H9 (cell line): ENCODE measurements at regions not wholly inside any gene's neighbourhood (a gene's known extent, or its start where the extent isn't known, plus 50 kb on each side); places are given as distances from the start of the nearest gene placed in this dataset.

Experiments used
- DNase-seq: peaks from one replicate; pipeline ENCODE4 v3.0.0-alpha.2; 2017
- H2AFZ ChIP-seq: one replicate; pipeline ENCODE4 v1.6.1; 2013; ENCODE audit warnings: mild to moderate bottlenecking, low read length, control low read depth, moderate library complexity
- H2AK5ac ChIP-seq: 2 replicates; pipeline ENCODE4 v1.6.1; 2013; ENCODE audit warnings: low read length, control low read depth, mixed read lengths; ENCODE audit not compliant: insufficient read length
- H2BK120ac ChIP-seq: one replicate; pipeline ENCODE4 v1.6.1; 2013; ENCODE audit warnings: low read depth, mild to moderate bottlenecking, low read length, control low read depth, inconsistent platforms; ENCODE audit not compliant: poor library complexity, severe bottlenecking
- H2BK12ac ChIP-seq: 2 replicates; pipeline ENCODE4 v1.6.1; 2013; ENCODE audit warnings: low read length, control low read depth, mixed read lengths, low read depth; ENCODE audit not compliant: insufficient read length
- H2BK15ac ChIP-seq: 2 replicates; pipeline ENCODE4 v1.6.1; 2013; ENCODE audit warnings: low read depth, low read length, control low read depth
- H2BK20ac ChIP-seq: one replicate; pipeline ENCODE4 v1.6.1; 2013; ENCODE audit warnings: low read depth, mild to moderate bottlenecking, low read length, control low read depth, inconsistent platforms; ENCODE audit not compliant: poor library complexity, severe bottlenecking
- H2BK5ac ChIP-seq: 2 replicates; pipeline ENCODE4 v1.6.1; 2013; ENCODE audit warnings: low read length, control low read depth, mixed read lengths; ENCODE audit not compliant: insufficient read length
- H3K14ac ChIP-seq: 2 replicates; pipeline ENCODE4 v1.6.1; 2013; ENCODE audit warnings: low read length, control low read depth; ENCODE audit not compliant: insufficient read depth
- H3K18ac ChIP-seq: 2 replicates; pipeline ENCODE4 v1.6.1; 2013; ENCODE audit warnings: low read depth, mild to moderate bottlenecking, mixed read lengths, low read length, control low read depth; ENCODE audit not compliant: insufficient read length
- H3K23ac ChIP-seq: 2 replicates; pipeline ENCODE4 v1.6.1; 2013; ENCODE audit warnings: low read length, control low read depth, mixed read lengths, low read depth; ENCODE audit not compliant: insufficient read length
- H3K23me2 ChIP-seq: 2 replicates; pipeline ENCODE4 v1.6.1; 2013; ENCODE audit warnings: low read depth, mild to moderate bottlenecking, mixed read lengths, low read length, control low read depth; ENCODE audit not compliant: insufficient read length, poor library complexity, severe bottlenecking
- H3K27ac ChIP-seq: 2 replicates; pipeline ENCODE4 v1.5.1; 2013; ENCODE audit warnings: low read length, control low read depth, mixed read lengths, low read depth; ENCODE audit not compliant: insufficient read length
- H3K27me3 ChIP-seq: 2 replicates; pipeline ENCODE4 v1.6.1; 2013; ENCODE audit warnings: low read length, control low read depth, inconsistent platforms; ENCODE audit not compliant: insufficient read depth
- H3K4ac ChIP-seq: 2 replicates; pipeline ENCODE4 v1.6.1; 2013; ENCODE audit warnings: low read depth, mild to moderate bottlenecking, control low read depth, inconsistent platforms, low read length, moderate library complexity
- H3K4me1 ChIP-seq: 2 replicates; pipeline ENCODE4 v1.6.1; 2013; ENCODE audit warnings: low read length, control low read depth, inconsistent platforms; ENCODE audit not compliant: insufficient read depth
- H3K4me2 ChIP-seq: 2 replicates; pipeline ENCODE4 v1.6.1; 2013; ENCODE audit warnings: low read length, control low read depth, mixed read lengths; ENCODE audit not compliant: insufficient read length, insufficient read depth
- H3K56ac ChIP-seq: 2 replicates; pipeline ENCODE4 v1.6.1; 2013; ENCODE audit warnings: low read depth, mild to moderate bottlenecking, mixed read lengths, low read length, control low read depth; ENCODE audit not compliant: insufficient read length
- H3K79me1 ChIP-seq: 2 replicates; pipeline ENCODE4 v1.6.1; 2013; ENCODE audit warnings: low read depth, mild to moderate bottlenecking, moderate library complexity, low read length, control low read depth, inconsistent platforms; ENCODE audit not compliant: insufficient read depth, poor library complexity, severe bottlenecking
- H3K79me2 ChIP-seq: 2 replicates; pipeline ENCODE4 v1.6.1; 2013; ENCODE audit warnings: low read length, control low read depth, inconsistent platforms; ENCODE audit not compliant: insufficient read depth
- H3K9ac ChIP-seq: 2 replicates; pipeline ENCODE4 v1.6.1; 2013; ENCODE audit warnings: low read length, control low read depth, mixed read lengths; ENCODE audit not compliant: insufficient read length; ENCODE audit errors: extremely low read depth
- H3K9me3 ChIP-seq: one replicate; pipeline ENCODE4 v1.6.1; 2013; ENCODE audit warnings: low read depth, low read length, inconsistent platforms; ENCODE audit not compliant: control insufficient read depth
- H3T11ph ChIP-seq: one replicate; pipeline ENCODE4 v1.6.1; 2013; ENCODE audit warnings: mild to moderate bottlenecking, low read length, control low read depth, inconsistent platforms
- H4K20me1 ChIP-seq: one replicate; pipeline ENCODE4 v1.6.1; 2013; ENCODE audit not compliant: control insufficient read depth, insufficient read length, insufficient read depth
- H4K5ac ChIP-seq: 2 replicates; pipeline ENCODE4 v1.6.1; 2013; ENCODE audit warnings: low read depth, mild to moderate bottlenecking, mixed read lengths, low read length, control low read depth; ENCODE audit not compliant: insufficient read length
- H4K8ac ChIP-seq: replicated peaks from 2 replicates; pipeline ENCODE4 v1.6.1; 2013; ENCODE audit warnings: low read length, control low read depth, mixed read lengths, low read depth; ENCODE audit not compliant: insufficient read length
- H4K91ac ChIP-seq: 2 replicates; pipeline ENCODE4 v1.6.1; 2013; ENCODE audit warnings: low read depth, mild to moderate bottlenecking, moderate library complexity, mixed read lengths, low read length, control low read depth; ENCODE audit not compliant: insufficient read length
- H3K27ac Mint-ChIP-seq, 3 experiments: 2 replicates in 2 of 3; 3 replicates in 1 of 3; pipeline ENCODE4 v1.8.0; 2020 to 2021; ENCODE audit warnings: mixed read lengths in 3 of 3, mild to moderate bottlenecking in 1 of 3, moderate library complexity in 1 of 3
- H3K27me3 Mint-ChIP-seq: 2 replicates; pipeline ENCODE4 v1.8.0; 2021; ENCODE audit warnings: low read depth, mild to moderate bottlenecking, moderate library complexity, mixed read lengths
- H3K36me3 Mint-ChIP-seq, 3 experiments: 2 replicates in 2 of 3; 3 replicates in 1 of 3; pipeline ENCODE4 v1.8.0; 2020 to 2021; ENCODE audit warnings: low read depth in 3 of 3, mixed read lengths in 3 of 3; ENCODE audit not compliant: insufficient read depth in 1 of 3
- H3K4me1 Mint-ChIP-seq, 2 experiments: 2 replicates each; pipeline ENCODE4 v1.8.0; 2020; ENCODE audit warnings: mixed read lengths in 2 of 2
- H3K4me3 Mint-ChIP-seq, 2 experiments: 2 replicates in 1 of 2; 3 replicates in 1 of 2; pipeline ENCODE4 v1.8.0; 2020 to 2021; ENCODE audit warnings: mild to moderate bottlenecking in 2 of 2, mixed read lengths in 2 of 2, moderate library complexity in 1 of 2
- H3K9me3 Mint-ChIP-seq, 2 experiments: 2 replicates in 1 of 2; 3 replicates in 1 of 2; pipeline ENCODE4 v1.8.0; 2020; ENCODE audit warnings: mild to moderate bottlenecking in 2 of 2, mixed read lengths in 2 of 2, moderate library complexity in 1 of 2
- WGBS: extraction: QIAGEN DNeasy Blood & Tissue Kit; methylation state at CpG from one replicate; pipeline ENCODE4 v1.1.7; 2013; ENCODE audit warnings: missing lambda C conversion rate, low lambda C conversion rate, mixed read lengths; ENCODE audit not compliant: insufficient read length; ENCODE audit errors: extremely low coverage; 5-methylcytosine and 5-hydroxymethylcytosine counted together
- TF ChIP-seq, protein P1 (sequence below): fragments of 200-600 bp; sonication (generic); conservative IDR thresholded peaks from 3 replicates; pipeline ENCODE4 v1.8.0; 2021; ENCODE audit warnings: antibody characterized with exemption, mild to moderate bottlenecking

DNA sequence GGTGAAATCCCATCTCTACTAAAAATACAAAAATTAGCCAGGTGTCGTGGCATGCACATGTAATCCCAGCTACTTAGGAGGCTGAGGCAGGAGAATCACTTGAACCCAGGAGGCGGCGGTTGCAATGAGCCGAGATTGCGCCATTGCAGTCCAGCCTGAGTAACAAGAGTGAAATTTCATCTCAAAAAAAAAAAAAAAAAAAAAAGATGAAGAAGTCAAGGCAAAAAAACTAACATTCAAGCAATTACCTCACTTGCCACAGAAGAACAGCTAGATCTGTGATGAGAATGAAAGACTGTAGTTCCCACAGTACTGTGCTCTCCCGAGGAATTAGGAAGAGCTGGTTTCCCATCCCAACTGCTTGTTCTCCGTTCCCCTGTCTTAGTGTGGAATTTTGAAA, 144.7 kb upstream of the ECI2 start:
- Histone ChIP-seq H2BK15ac (no peak overlapping the region), H2BK20ac (no peak overlapping the region), H3K56ac (no peak overlapping the region), H3K4me1 (no peaks in the 10 kb centered on the region), H3K9ac (no peak overlapping the region), H2BK12ac (no peak overlapping the region), H3K23ac (no peak overlapping the region), H2AK5ac (no peak overlapping the region), H3K4me2 (no peak overlapping the region), H2BK120ac (no peak overlapping the region), H2AFZ (no peak overlapping the region), H3K27ac (no peak overlapping the region), H3K23me2 (peaks cover 5% of the 10 kb centered on the region), H3K14ac (no peak overlapping the region), H2BK5ac (no peak overlapping the region), H4K8ac (no peak overlapping the region), H4K5ac (no peak overlapping the region), H3K79me2 (no peaks in the 10 kb centered on the region), H4K20me1 (no peaks in the 10 kb centered on the region), H3K27me3 (peaks cover 12% of the 10 kb centered on the region; the same call in 1 of the 2 replicates), H3T11ph (no peak overlapping the region), H3K9me3 (no peaks in the 10 kb centered on the region), H4K91ac (no peak overlapping the region), H3K79me1 (no peaks in the 10 kb centered on the region), H3K18ac (no peak overlapping the region), H3K4ac (no peak overlapping the region)
- H3K27me3 Mint-ChIP-seq: peaks cover 56% of the 10 kb centered on the region
- H3K4me1 Mint-ChIP-seq: peaks cover 12 to 14% of the 10 kb centered on the region in 2 experiments
- no peak for DNase-seq
- no peak overlapping the region for H3K27ac Mint-ChIP-seq
- H3K9me3 Mint-ChIP-seq: peaks cover 0 to 2% of the 10 kb centered on the region in 2 experiments; a peak in 1 of 5 replicates
- H3K36me3 Mint-ChIP-seq: peaks cover 0 to 2% (median 0%) of the 10 kb centered on the region in 3 experiments; a peak in 2 of 7 replicates
- no CpG with 5 or more reads among the region's 7 CpGs for WGBS
- TF ChIP-seq, protein P1, sequence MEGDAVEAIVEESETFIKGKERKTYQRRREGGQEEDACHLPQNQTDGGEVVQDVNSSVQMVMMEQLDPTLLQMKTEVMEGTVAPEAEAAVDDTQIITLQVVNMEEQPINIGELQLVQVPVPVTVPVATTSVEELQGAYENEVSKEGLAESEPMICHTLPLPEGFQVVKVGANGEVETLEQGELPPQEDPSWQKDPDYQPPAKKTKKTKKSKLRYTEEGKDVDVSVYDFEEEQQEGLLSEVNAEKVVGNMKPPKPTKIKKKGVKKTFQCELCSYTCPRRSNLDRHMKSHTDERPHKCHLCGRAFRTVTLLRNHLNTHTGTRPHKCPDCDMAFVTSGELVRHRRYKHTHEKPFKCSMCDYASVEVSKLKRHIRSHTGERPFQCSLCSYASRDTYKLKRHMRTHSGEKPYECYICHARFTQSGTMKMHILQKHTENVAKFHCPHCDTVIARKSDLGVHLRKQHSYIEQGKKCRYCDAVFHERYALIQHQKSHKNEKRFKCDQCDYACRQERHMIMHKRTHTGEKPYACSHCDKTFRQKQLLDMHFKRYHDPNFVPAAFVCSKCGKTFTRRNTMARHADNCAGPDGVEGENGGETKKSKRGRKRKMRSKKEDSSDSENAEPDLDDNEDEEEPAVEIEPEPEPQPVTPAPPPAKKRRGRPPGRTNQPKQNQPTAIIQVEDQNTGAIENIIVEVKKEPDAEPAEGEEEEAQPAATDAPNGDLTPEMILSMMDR: no peak
- H3K4me3 Mint-ChIP-seq: no peak overlapping the region
